Activated naive CD4-positive, alpha-beta T cell treated with anti-CD3 and anti-CD28 coated beads, Interleukin-2, amount 10 ng/mL, durations not matched to agents 7 days and 5 days (primary cell): ENCODE measurements at regions not wholly inside any gene's neighbourhood (a gene's known extent, or its start where the extent isn't known, plus 50 kb on each side); places are given as distances from the start of the nearest gene placed in this dataset.

Experiments used
- CTCF ChIA-PET: fragments of 350-600 bp; sonication (Branson Sonifier 250); formaldehyde crosslinking; loops from one replicate; lab custom pipeline; 2021; ENCODE audit warnings: antibody characterized with exemption; lab: Charles Lee
- DNase-seq: peaks from one replicate; pipeline ENCODE4 v3.0.0-alpha.2; 2020
- H3K27ac Mint-ChIP-seq: one replicate; pipeline ENCODE4 v1.8.0; 2021; ENCODE audit warnings: mild to moderate bottlenecking, moderate library complexity, mixed read lengths
- H3K27me3 Mint-ChIP-seq: one replicate; pipeline ENCODE4 v1.8.0; 2021; ENCODE audit warnings: mild to moderate bottlenecking, mixed read lengths
- H3K36me3 Mint-ChIP-seq: one replicate; pipeline ENCODE4 v1.8.0; 2021; ENCODE audit warnings: mixed read lengths
- H3K4me1 Mint-ChIP-seq: one replicate; pipeline ENCODE4 v1.8.0; 2021; ENCODE audit warnings: mixed read lengths
- H3K4me3 Mint-ChIP-seq: one replicate; pipeline ENCODE4 v1.8.0; 2021; ENCODE audit warnings: mild to moderate bottlenecking, moderate library complexity, mixed read lengths
- H3K9me3 Mint-ChIP-seq: one replicate; pipeline ENCODE4 v1.8.0; 2021; ENCODE audit warnings: mixed read lengths

- Mint-ChIP-seq H3K36me3 (no peaks in the 10 kb centered on the region), H3K27ac (no peak overlapping the region), H3K4me1 (no peaks in the 10 kb centered on the region), H3K4me3 (no peak overlapping the region), H3K27me3 (no peaks in the 10 kb centered on the region), H3K9me3 (no peaks in the 10 kb centered on the region)
- CTCF ChIA-PET: no interaction called here
- DNase-seq: no peak
These were observed 210.4 kb upstream of the ELAC2 start for GRCh38 chr17:13228225-13228624.

GRCh38 chr17:13222975-13223374 is 205.1 kb upstream of the ELAC2 start:
- no peak for DNase-seq
- no peaks in the 10 kb centered on the region for H3K36me3 Mint-ChIP-seq
- no peaks in the 10 kb centered on the region for H3K4me1 Mint-ChIP-seq
- CTCF ChIA-PET: no interaction called here
- H3K9me3 Mint-ChIP-seq: no peaks in the 10 kb centered on the region
- H3K27me3 Mint-ChIP-seq: peaks cover 4% of the 10 kb centered on the region
- H3K27ac Mint-ChIP-seq: no peak overlapping the region
- no peak overlapping the region for H3K4me3 Mint-ChIP-seq

- CTCF ChIA-PET: no interaction called here
- no peak for DNase-seq
- no peak overlapping the region for H3K4me3 Mint-ChIP-seq
- H3K36me3 Mint-ChIP-seq: no peaks in the 10 kb centered on the region
- no peaks in the 10 kb centered on the region for H3K4me1 Mint-ChIP-seq
- H3K27me3 Mint-ChIP-seq: no peaks in the 10 kb centered on the region
- H3K9me3 Mint-ChIP-seq: no peaks in the 10 kb centered on the region
- no peak overlapping the region for H3K27ac Mint-ChIP-seq
These were observed 195.0 kb upstream of the ELAC2 start for GRCh38 chr17:13212860-13213259.

GRCh38 chr17:13209081-13209480 is 191.3 kb upstream of the ELAC2 start:
- DNase-seq: no peak
- Mint-ChIP-seq H3K27ac (no peak overlapping the region), H3K4me1 (no peaks in the 10 kb centered on the region), H3K36me3 (no peaks in the 10 kb centered on the region), H3K27me3 (no peaks in the 10 kb centered on the region), H3K9me3 (no peaks in the 10 kb centered on the region), H3K4me3 (no peak overlapping the region)
- CTCF ChIA-PET: no interaction called here

- H3K36me3 Mint-ChIP-seq: no peaks in the 10 kb centered on the region
- H3K9me3 Mint-ChIP-seq: no peaks in the 10 kb centered on the region
- CTCF ChIA-PET: no interaction called here
- H3K27ac Mint-ChIP-seq: no peak overlapping the region
- H3K27me3 Mint-ChIP-seq: no peaks in the 10 kb centered on the region
- DNase-seq: no peak
- no peak overlapping the region for H3K4me3 Mint-ChIP-seq
- H3K4me1 Mint-ChIP-seq: no peaks in the 10 kb centered on the region
These were observed 186.9 kb upstream of the ELAC2 start for GRCh38 chr17:13204607-13205237.

- H3K4me1 Mint-ChIP-seq: no peaks in the 10 kb centered on the region
- peaks cover 3% of the 10 kb centered on the region for H3K9me3 Mint-ChIP-seq
- CTCF ChIA-PET: no interaction called here
- H3K27me3 Mint-ChIP-seq: no peaks in the 10 kb centered on the region
- no peak overlapping the region for H3K4me3 Mint-ChIP-seq
- no peaks in the 10 kb centered on the region for H3K36me3 Mint-ChIP-seq
- DNase-seq: no peak
- no peak overlapping the region for H3K27ac Mint-ChIP-seq
These were observed 185.0 kb upstream of the ELAC2 start for GRCh38 chr17:13202835-13203234.

- H3K27me3 Mint-ChIP-seq: no peaks in the 10 kb centered on the region
- H3K27ac Mint-ChIP-seq: no peak overlapping the region
- H3K36me3 Mint-ChIP-seq: no peaks in the 10 kb centered on the region
- CTCF ChIA-PET: no interaction called here
- DNase-seq: no peak
- H3K4me3 Mint-ChIP-seq: no peak overlapping the region
- no peaks in the 10 kb centered on the region for H3K4me1 Mint-ChIP-seq
- peaks cover 3% of the 10 kb centered on the region for H3K9me3 Mint-ChIP-seq
These were observed 182.8 kb upstream of the ELAC2 start for GRCh38 chr17:13200671-13201070.

- H3K36me3 Mint-ChIP-seq: no peaks in the 10 kb centered on the region
- H3K4me1 Mint-ChIP-seq: no peaks in the 10 kb centered on the region
- H3K9me3 Mint-ChIP-seq: peaks cover 3% of the 10 kb centered on the region
- CTCF ChIA-PET: no interaction called here
- no peak for DNase-seq
- no peaks in the 10 kb centered on the region for H3K27me3 Mint-ChIP-seq
- H3K27ac Mint-ChIP-seq: no peak overlapping the region
- H3K4me3 Mint-ChIP-seq: no peak overlapping the region
These were observed 181.6 kb upstream of the ELAC2 start for GRCh38 chr17:13199425-13199824.

GRCh38 chr17:13197586-13197985 is 179.8 kb upstream of the ELAC2 start:
- no peaks in the 10 kb centered on the region for H3K4me1 Mint-ChIP-seq
- peaks cover 3% of the 10 kb centered on the region for H3K9me3 Mint-ChIP-seq
- no peaks in the 10 kb centered on the region for H3K27me3 Mint-ChIP-seq
- no peak for DNase-seq
- H3K4me3 Mint-ChIP-seq: no peak overlapping the region
- CTCF ChIA-PET: no interaction called here
- no peak overlapping the region for H3K27ac Mint-ChIP-seq
- H3K36me3 Mint-ChIP-seq: no peaks in the 10 kb centered on the region

GRCh38 chr17:13194887-13195286 is 177.1 kb upstream of the ELAC2 start:
- H3K4me1 Mint-ChIP-seq: no peaks in the 10 kb centered on the region
- no peak for DNase-seq
- CTCF ChIA-PET: no interaction called here
- no peaks in the 10 kb centered on the region for H3K36me3 Mint-ChIP-seq
- H3K4me3 Mint-ChIP-seq: no peak overlapping the region
- H3K27ac Mint-ChIP-seq: no peak overlapping the region
- no peaks in the 10 kb centered on the region for H3K27me3 Mint-ChIP-seq
- peaks cover 3% of the 10 kb centered on the region for H3K9me3 Mint-ChIP-seq

- no peak overlapping the region for H3K4me3 Mint-ChIP-seq
- H3K27me3 Mint-ChIP-seq: no peaks in the 10 kb centered on the region
- H3K36me3 Mint-ChIP-seq: no peaks in the 10 kb centered on the region
- no peaks in the 10 kb centered on the region for H3K4me1 Mint-ChIP-seq
- no peak for DNase-seq
- H3K9me3 Mint-ChIP-seq: no peaks in the 10 kb centered on the region
- H3K27ac Mint-ChIP-seq: no peak overlapping the region
- CTCF ChIA-PET: no interaction called here
These were observed 165.0 kb upstream of the ELAC2 start for GRCh38 chr17:13182854-13183253.

GRCh38 chr17:13182450-13182849 is 164.6 kb upstream of the ELAC2 start:
- CTCF ChIA-PET: no interaction called here
- Mint-ChIP-seq H3K4me1 (no peaks in the 10 kb centered on the region), H3K27ac (no peak overlapping the region), H3K9me3 (no peaks in the 10 kb centered on the region), H3K36me3 (no peaks in the 10 kb centered on the region), H3K27me3 (no peaks in the 10 kb centered on the region), H3K4me3 (no peak overlapping the region)
- DNase-seq: no peak

- Mint-ChIP-seq H3K27ac (no peak overlapping the region), H3K4me3 (no peak overlapping the region), H3K36me3 (no peaks in the 10 kb centered on the region), H3K9me3 (peaks cover 1% of the 10 kb centered on the region), H3K4me1 (no peaks in the 10 kb centered on the region), H3K27me3 (no peaks in the 10 kb centered on the region)
- CTCF ChIA-PET: no interaction called here
- no peak for DNase-seq
These were observed 163.9 kb upstream of the ELAC2 start for GRCh38 chr17:13181683-13182082.

GRCh38 chr17:13176436-13176835 is 158.6 kb upstream of the ELAC2 start:
- Mint-ChIP-seq H3K4me3 (no peak overlapping the region), H3K27ac (no peak overlapping the region), H3K27me3 (no peaks in the 10 kb centered on the region), H3K9me3 (peaks cover 10% of the 10 kb centered on the region), H3K4me1 (no peaks in the 10 kb centered on the region), H3K36me3 (no peaks in the 10 kb centered on the region)
- DNase-seq: no peak
- CTCF ChIA-PET: no interaction called here

- no peaks in the 10 kb centered on the region for H3K27me3 Mint-ChIP-seq
- no peak for DNase-seq
- CTCF ChIA-PET: no interaction called here
- no peaks in the 10 kb centered on the region for H3K4me1 Mint-ChIP-seq
- H3K4me3 Mint-ChIP-seq: no peak overlapping the region
- H3K9me3 Mint-ChIP-seq: peaks cover 14% of the 10 kb centered on the region
- no peak overlapping the region for H3K27ac Mint-ChIP-seq
- H3K36me3 Mint-ChIP-seq: no peaks in the 10 kb centered on the region
These were observed 154.0 kb upstream of the ELAC2 start for GRCh38 chr17:13171790-13172189.

- H3K36me3 Mint-ChIP-seq: no peaks in the 10 kb centered on the region
- no peaks in the 10 kb centered on the region for H3K27me3 Mint-ChIP-seq
- no peak overlapping the region for H3K27ac Mint-ChIP-seq
- no peak overlapping the region for H3K4me3 Mint-ChIP-seq
- no peaks in the 10 kb centered on the region for H3K4me1 Mint-ChIP-seq
- H3K9me3 Mint-ChIP-seq: no peaks in the 10 kb centered on the region
- CTCF ChIA-PET: no interaction called here
- no peak for DNase-seq
These were observed 144.5 kb upstream of the ELAC2 start for GRCh38 chr17:13162361-13162760.
